ENCODE measurements at regions not wholly inside any gene's neighbourhood (a gene's known extent, or its start where the extent isn't known, plus 50 kb on each side); places are given as distances from the start of the nearest gene placed in this dataset.

GRCh38 chr11:98180921-98181320, 839.8 kb upstream of the CNTN5 start:
- DNase-seq (ENCODE audit: insufficient read length, low spot score) (no peak), FAIRE-seq (no peak)
- TF ChIP-seq SPI1 (IDR thresholded peaks at IDR 0.05; ENCODE audit: low read depth, low read length) (no peak), POU2F2 (IDR thresholded peaks at IDR 0.05; ENCODE audit: low read depth, low read length) (no peak), POLR2AphosphoS5 (IDR thresholded peaks at IDR 0.05; ENCODE audit: low read depth, low read length) (no peak), POLR2A (IDR thresholded peaks at IDR 0.05; ENCODE audit: low read depth, low read length) (no peak), TAF1 (IDR thresholded peaks at IDR 0.05; ENCODE audit: low read depth, low read length) (no peak), PAX5 (IDR thresholded peaks at IDR 0.05; ENCODE audit: insufficient read depth, low read length, severe bottlenecking) (no peak)

- FAIRE-seq (no peak), DNase-seq (ENCODE audit: insufficient read length, low spot score) (no peak)
These were observed 837.7 kb upstream of the CNTN5 start for GRCh38 chr11:98183034-98183433.

GRCh38 chr11:98185245-98185644, 835.5 kb upstream of the CNTN5 start:
- no peak for FAIRE-seq
- TF ChIP-seq POLR2AphosphoS5 (IDR thresholded peaks at IDR 0.05; ENCODE audit: low read depth, low read length) (no peak), SPI1 (IDR thresholded peaks at IDR 0.05; ENCODE audit: low read depth, low read length) (no peak), PAX5 (IDR thresholded peaks at IDR 0.05; ENCODE audit: insufficient read depth, low read length, severe bottlenecking) (no peak), POLR2A (IDR thresholded peaks at IDR 0.05; ENCODE audit: low read depth, low read length) (no peak)
- DNase-seq (ENCODE audit: insufficient read length, low spot score) = no peak

More at GRCh38 chr11:98183034-98183433, 837.7 kb upstream of the CNTN5 start:
- TF ChIP-seq TAF1 (IDR thresholded peaks at IDR 0.05; ENCODE audit: low read depth, low read length) (no peak), PAX5 (IDR thresholded peaks at IDR 0.05; ENCODE audit: insufficient read depth, low read length, severe bottlenecking) (no peak), POLR2AphosphoS5 (IDR thresholded peaks at IDR 0.05; ENCODE audit: low read depth, low read length) (no peak), POU2F2 (IDR thresholded peaks at IDR 0.05; ENCODE audit: low read depth, low read length) (no peak), POLR2A (IDR thresholded peaks at IDR 0.05; ENCODE audit: low read depth, low read length) (no peak)

- no peak for FAIRE-seq
- no peak for TF ChIP-seq PAX5 (IDR thresholded peaks at IDR 0.05; ENCODE audit: insufficient read depth, low read length, severe bottlenecking)
- TF ChIP-seq POLR2A (IDR thresholded peaks at IDR 0.05; ENCODE audit: low read depth, low read length) = no peak
These were observed 826.1 kb upstream of the CNTN5 start for GRCh38 chr11:98194611-98195010.

GRCh38 chr11:98195300-98195699, 825.4 kb upstream of the CNTN5 start:
- FAIRE-seq (no peak), DNase-seq (ENCODE audit: insufficient read length, low spot score) (no peak)
- TF ChIP-seq POLR2A (IDR thresholded peaks at IDR 0.05; ENCODE audit: low read depth, low read length) (no peak), SPI1 (IDR thresholded peaks at IDR 0.05; ENCODE audit: low read depth, low read length) (no peak), TAF1 (IDR thresholded peaks at IDR 0.05; ENCODE audit: low read depth, low read length) (no peak), PAX5 (IDR thresholded peaks at IDR 0.05; ENCODE audit: insufficient read depth, low read length, severe bottlenecking) (no peak), POLR2AphosphoS5 (IDR thresholded peaks at IDR 0.05; ENCODE audit: low read depth, low read length) (no peak), POU2F2 (IDR thresholded peaks at IDR 0.05; ENCODE audit: low read depth, low read length) (no peak)

More at GRCh38 chr11:98194611-98195010, 826.1 kb upstream of the CNTN5 start:
- no peak for DNase-seq (ENCODE audit: insufficient read length, low spot score)

- no peak for DNase-seq (ENCODE audit: insufficient read length, low spot score)
- FAIRE-seq = no peak
- TF ChIP-seq POLR2A (IDR thresholded peaks at IDR 0.05; ENCODE audit: low read depth, low read length) (no peak), SPI1 (IDR thresholded peaks at IDR 0.05; ENCODE audit: low read depth, low read length) (no peak), POU2F2 (IDR thresholded peaks at IDR 0.05; ENCODE audit: low read depth, low read length) (no peak), TAF1 (IDR thresholded peaks at IDR 0.05; ENCODE audit: low read depth, low read length) (no peak), POLR2AphosphoS5 (IDR thresholded peaks at IDR 0.05; ENCODE audit: low read depth, low read length) (no peak), PAX5 (IDR thresholded peaks at IDR 0.05; ENCODE audit: insufficient read depth, low read length, severe bottlenecking) (no peak)
These were observed 813.7 kb upstream of the CNTN5 start for GRCh38 chr11:98207086-98207485.

- FAIRE-seq (no peak), DNase-seq (ENCODE audit: insufficient read length, low spot score) (no peak)
- TF ChIP-seq SPI1 (IDR thresholded peaks at IDR 0.05; ENCODE audit: low read depth, low read length) (no peak), POLR2A (IDR thresholded peaks at IDR 0.05; ENCODE audit: low read depth, low read length) (no peak), POU2F2 (IDR thresholded peaks at IDR 0.05; ENCODE audit: low read depth, low read length) (no peak), PAX5 (IDR thresholded peaks at IDR 0.05; ENCODE audit: insufficient read depth, low read length, severe bottlenecking) (no peak), TAF1 (IDR thresholded peaks at IDR 0.05; ENCODE audit: low read depth, low read length) (no peak), POLR2AphosphoS5 (IDR thresholded peaks at IDR 0.05; ENCODE audit: low read depth, low read length) (no peak)
These were observed 793.5 kb upstream of the CNTN5 start for GRCh38 chr11:98227278-98227677.

- no peak for DNase-seq (ENCODE audit: insufficient read length, low spot score)
- no peak for FAIRE-seq
- TF ChIP-seq SPI1 (IDR thresholded peaks at IDR 0.05; ENCODE audit: low read depth, low read length) (no peak), TAF1 (IDR thresholded peaks at IDR 0.05; ENCODE audit: low read depth, low read length) (no peak), PAX5 (IDR thresholded peaks at IDR 0.05; ENCODE audit: insufficient read depth, low read length, severe bottlenecking) (no peak), POLR2A (IDR thresholded peaks at IDR 0.05; ENCODE audit: low read depth, low read length) (no peak), POU2F2 (IDR thresholded peaks at IDR 0.05; ENCODE audit: low read depth, low read length) (no peak), POLR2AphosphoS5 (IDR thresholded peaks at IDR 0.05; ENCODE audit: low read depth, low read length) (no peak)
These were observed 790.1 kb upstream of the CNTN5 start for GRCh38 chr11:98230678-98231077.

- FAIRE-seq (no peak), DNase-seq (ENCODE audit: insufficient read length, low spot score) (no peak)
- TF ChIP-seq SPI1 (IDR thresholded peaks at IDR 0.05; ENCODE audit: low read depth, low read length) = no peak
- no peak for TF ChIP-seq TAF1 (IDR thresholded peaks at IDR 0.05; ENCODE audit: low read depth, low read length)
- no peak for TF ChIP-seq POLR2A (IDR thresholded peaks at IDR 0.05; ENCODE audit: low read depth, low read length)
- no peak for TF ChIP-seq PAX5 (IDR thresholded peaks at IDR 0.05; ENCODE audit: insufficient read depth, low read length, severe bottlenecking)
- TF ChIP-seq POLR2AphosphoS5 (IDR thresholded peaks at IDR 0.05; ENCODE audit: low read depth, low read length) = no peak
- TF ChIP-seq POU2F2 (IDR thresholded peaks at IDR 0.05; ENCODE audit: low read depth, low read length) = no peak
These were observed 786.1 kb upstream of the CNTN5 start for GRCh38 chr11:98234698-98235097.

GRCh38 chr11:98243897-98244296, 776.9 kb upstream of the CNTN5 start:
- TF ChIP-seq TAF1 (IDR thresholded peaks at IDR 0.05; ENCODE audit: low read depth, low read length) (no peak), POLR2A (IDR thresholded peaks at IDR 0.05; ENCODE audit: low read depth, low read length) (no peak), SPI1 (IDR thresholded peaks at IDR 0.05; ENCODE audit: low read depth, low read length) (no peak), POU2F2 (IDR thresholded peaks at IDR 0.05; ENCODE audit: low read depth, low read length) (no peak), PAX5 (IDR thresholded peaks at IDR 0.05; ENCODE audit: insufficient read depth, low read length, severe bottlenecking) (no peak), POLR2AphosphoS5 (IDR thresholded peaks at IDR 0.05; ENCODE audit: low read depth, low read length) (no peak)
- FAIRE-seq (no peak), DNase-seq (ENCODE audit: insufficient read length, low spot score) (no peak)

Data from GM12891 (cell line).